HG02588 (cell line): ENCODE measurements at regions not wholly inside any gene's neighbourhood (a gene's known extent, or its start where the extent isn't known, plus 50 kb on each side); places are given as distances from the start of the nearest gene placed in this dataset.
A peak's percentile ranks its signal among the peaks of the same experiment; 100 is the strongest.
"Not testable (repeated sequence)": the region's sequence is repeated elsewhere in the genome, so short reads cannot be mapped to it uniquely, and the experiment has no call there.

Experiments
- ATAC-seq: cut with Tn5 transposase; IDR thresholded peaks from one replicate; pipeline ENCODE4 v1.9.1; 2021; ENCODE audit warnings: mild to moderate bottlenecking, moderate library complexity; ENCODE audit not compliant: unreplicated experiment

GRCh38 chr2:64742678-64743077, 89.0 kb upstream of the SERTAD2 start:
- ATAC-seq = no peak

- ATAC-seq = no peak
Observed at GRCh38 chr2:64743739-64744330, 90.1 kb upstream of the SERTAD2 start.

- no peak for ATAC-seq
Observed at GRCh38 chr2:64745562-64745961, 91.8 kb upstream of the SERTAD2 start.

DNA sequence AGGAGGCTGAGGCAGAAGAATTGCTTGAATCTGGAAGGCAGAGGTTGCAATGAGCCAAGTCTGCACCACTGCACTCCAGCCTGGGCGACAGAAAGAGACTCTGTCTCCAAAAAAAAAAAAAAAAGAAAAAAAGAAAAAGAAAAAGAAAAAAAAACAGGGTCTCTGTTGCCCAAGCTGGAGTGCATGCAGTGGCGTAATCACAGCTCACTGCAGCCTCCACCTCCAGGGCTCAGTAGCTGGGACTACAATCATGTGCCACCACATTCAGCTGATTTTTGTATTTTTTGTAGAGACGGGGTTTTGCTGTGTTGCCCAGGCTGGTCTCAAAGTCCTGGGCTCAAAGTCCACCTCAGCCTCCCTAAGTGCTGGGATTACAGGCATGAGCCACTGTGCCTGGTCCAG, 94.0 kb upstream of the SERTAD2 start:
- ATAC-seq = not testable (repeated sequence)

DNA sequence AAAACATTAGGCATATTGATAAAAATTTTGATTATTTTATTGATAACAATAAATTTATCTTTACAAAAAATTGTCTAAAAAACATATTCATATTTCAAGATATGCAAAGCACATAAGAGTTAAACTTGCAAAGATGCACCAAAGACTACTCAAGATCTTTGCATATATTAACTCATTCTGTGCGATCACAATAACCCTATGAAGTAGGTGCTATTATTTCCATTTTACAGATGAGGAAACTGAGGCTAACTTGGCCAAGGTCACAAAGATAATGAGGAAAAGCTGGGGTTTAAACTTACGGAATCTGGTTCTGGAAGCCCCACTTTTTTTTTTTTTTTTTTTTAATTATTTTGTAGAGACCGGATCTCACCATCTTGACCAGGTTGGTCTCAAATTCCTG, 94.4 kb upstream of the SERTAD2 start:
- no peak for ATAC-seq

GRCh38 chr2:64748561-64748960, 94.8 kb upstream of the SERTAD2 start:
- no peak for ATAC-seq

DNA sequence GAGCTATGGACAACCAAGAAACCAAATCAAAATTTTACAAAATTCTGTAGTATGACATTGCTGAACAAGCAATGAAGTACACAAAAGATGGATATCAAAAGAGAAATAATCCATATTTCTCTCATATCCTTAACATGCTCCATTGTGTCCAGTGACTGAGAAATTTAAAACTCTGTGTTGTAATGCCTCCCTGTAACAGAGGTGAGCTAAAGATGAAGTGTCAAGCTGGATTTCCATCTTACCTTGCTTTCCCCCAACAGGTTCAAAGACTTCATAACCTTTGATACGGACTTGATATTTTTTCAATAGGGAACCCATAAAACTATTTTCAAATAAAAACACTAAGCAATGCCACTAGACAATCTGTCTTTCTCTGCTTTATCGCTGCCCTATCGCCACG, 95.7 kb upstream of the SERTAD2 start:
- ATAC-seq = no peak

DNA sequence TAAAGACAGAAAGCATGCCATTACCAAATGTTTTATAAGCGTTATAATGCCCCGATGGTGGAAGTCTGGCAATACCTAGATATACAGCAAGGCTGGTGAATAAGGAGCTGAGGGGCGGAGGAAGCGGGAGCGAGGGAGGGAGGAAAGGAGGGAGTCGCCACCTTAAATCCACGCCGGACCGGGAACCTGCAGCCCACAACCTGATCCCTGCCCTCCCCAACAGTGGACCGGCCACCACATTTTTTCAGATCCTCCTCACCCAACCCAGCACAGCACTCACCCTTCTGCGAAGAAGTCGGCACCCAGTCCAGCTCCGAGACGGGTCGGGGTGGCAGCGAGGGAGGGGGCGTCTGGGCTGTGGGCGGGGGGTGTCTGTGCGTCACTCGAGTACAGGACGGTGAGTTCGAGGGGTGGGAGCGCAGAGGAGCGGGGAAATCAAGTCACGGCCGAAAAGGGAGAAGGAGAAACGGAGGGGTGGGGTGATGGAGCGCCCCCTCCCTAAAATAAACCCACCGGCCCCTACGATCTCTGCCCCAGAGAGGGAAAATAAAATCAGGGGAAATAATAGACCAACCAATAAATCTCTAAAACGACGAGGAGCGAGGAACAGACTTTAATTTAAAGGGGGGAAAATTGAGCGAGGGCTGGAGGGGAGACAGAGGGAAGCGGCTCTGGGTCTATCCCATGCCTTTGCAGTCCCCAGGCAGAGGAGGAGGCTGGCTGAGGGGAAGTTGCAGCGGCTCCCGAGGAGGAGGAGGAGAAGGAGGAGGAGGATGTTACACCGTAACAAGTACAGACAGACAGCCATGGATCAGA, 96.5 kb upstream of the SERTAD2 start:
- ATAC-seq = no peak

GRCh38 chr2:64750817-64751285, 97.1 kb upstream of the SERTAD2 start:
- ATAC-seq = peak; percentile 84

GRCh38 chr2:64751286-64752260, 97.9 kb upstream of the SERTAD2 start:
- ATAC-seq = peak; percentile 82

GRCh38 chr2:64753399-64753798, 99.7 kb upstream of the SERTAD2 start:
- no peak for ATAC-seq

DNA sequence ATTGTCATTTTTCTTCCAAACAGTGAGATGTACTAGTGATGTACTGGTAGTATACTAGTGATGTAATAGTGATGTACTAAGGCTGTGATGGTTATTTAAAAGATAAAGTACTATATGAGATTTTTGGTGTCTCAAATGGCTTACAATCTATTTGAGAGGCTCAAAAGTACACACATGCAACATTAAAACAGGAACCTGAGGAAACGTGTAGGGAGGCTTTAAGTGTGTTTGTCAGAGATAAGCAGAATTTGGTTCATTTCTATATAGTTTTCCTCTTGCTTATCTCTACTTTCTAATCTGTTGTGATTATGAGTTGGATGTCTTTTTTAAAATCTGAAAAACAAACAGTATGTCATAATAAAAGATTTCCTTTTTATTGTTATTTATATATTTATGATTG, 100.9 kb upstream of the SERTAD2 start:
- no peak for ATAC-seq

GRCh38 chr2:64757126-64757525, 103.4 kb upstream of the SERTAD2 start:
- ATAC-seq = no peak

- no peak for ATAC-seq
Observed at GRCh38 chr2:64760128-64760527, 106.4 kb upstream of the SERTAD2 start.

GRCh38 chr2:64762301-64762997, 108.7 kb upstream of the SERTAD2 start:
- ATAC-seq = no peak

GRCh38 chr2:64763126-64763525, 109.4 kb upstream of the SERTAD2 start:
- no peak for ATAC-seq

GRCh38 chr2:64765160-64765805, 111.6 kb upstream of the SERTAD2 start:
- ATAC-seq = no peak

DNA sequence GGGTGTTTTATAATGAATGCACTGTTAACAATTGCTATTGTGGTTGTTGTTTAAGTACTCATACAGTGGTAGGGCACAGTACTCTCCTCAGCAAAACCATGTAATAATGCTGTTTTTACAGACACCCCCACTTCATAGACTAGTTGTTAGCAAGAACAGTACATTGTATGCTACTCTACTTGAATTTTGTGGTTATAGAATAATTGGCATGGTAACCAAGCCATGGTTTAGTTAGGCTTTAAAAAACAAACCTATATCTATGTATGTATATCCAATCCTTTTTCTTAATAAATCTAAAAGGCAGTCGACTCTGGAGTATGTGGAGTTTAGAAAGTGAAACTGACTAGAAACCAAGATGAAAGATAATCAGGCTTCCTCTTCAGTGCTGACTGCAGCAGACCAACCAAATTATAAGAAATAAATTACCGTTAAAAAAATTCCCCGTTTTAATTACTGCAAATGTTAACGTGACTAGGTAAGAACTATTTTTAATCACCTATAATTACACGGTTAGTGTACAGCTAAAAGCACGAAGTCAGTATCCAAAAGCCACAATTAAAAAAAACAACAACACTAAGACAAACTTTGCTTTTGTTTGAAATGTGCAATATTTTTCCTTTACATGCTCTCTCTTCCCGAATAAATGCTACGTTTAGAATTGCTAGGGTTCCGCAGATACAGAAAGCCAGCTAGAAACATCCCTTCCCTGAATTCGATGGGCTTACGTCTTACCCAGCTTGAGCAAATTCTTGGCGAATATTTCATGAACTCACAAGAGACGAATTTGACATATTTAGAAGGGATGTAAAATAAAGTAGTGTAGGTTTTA, 113.3 kb upstream of the SERTAD2 start:
- no peak for ATAC-seq
